Large intestine (tissue), 3 donors: ENCODE measurements at regions not wholly inside any gene's neighbourhood (a gene's known extent, or its start where the extent isn't known, plus 50 kb on each side); places are given as distances from the start of the nearest gene placed in this dataset.
"Not testable (repeated sequence)": the region's sequence is repeated elsewhere in the genome, so short reads cannot be mapped to it uniquely, and the experiment has no call there.

ENCODE experiments used
- DNase-seq, 2 donors: peaks; one replicate each; pipeline versions ENCODE4 v3.0.0 to v3.0.0-alpha.2; 2013
- H3K27ac ChIP-seq: one replicate; pipeline ENCODE4 v1.5.1; 2013; ENCODE audit warnings: low read length
- H3K27me3 ChIP-seq: 2 replicates; pipeline ENCODE4 v1.6.1; 2013; ENCODE audit warnings: low read length; ENCODE audit not compliant: control insufficient read depth, insufficient read depth
- H3K36me3 ChIP-seq: 2 replicates; pipeline ENCODE4 v1.6.1; 2013; ENCODE audit warnings: low read length; ENCODE audit not compliant: control insufficient read depth, insufficient read depth
- H3K4me1 ChIP-seq: one replicate; pipeline ENCODE4 v1.6.1; 2013; ENCODE audit warnings: low read length; ENCODE audit not compliant: control insufficient read depth, insufficient read depth
- H3K4me3 ChIP-seq: one replicate; pipeline ENCODE4 v1.5.1; 2013; ENCODE audit warnings: low read length
- H3K9me3 ChIP-seq: one replicate; pipeline ENCODE4 v1.6.1; 2013; ENCODE audit warnings: mild to moderate bottlenecking, low read depth, low read length, moderate library complexity; ENCODE audit not compliant: control insufficient read depth
- WGBS: methylation state at CpG from one replicate; pipeline ENCODE4 v1.1.5; 2013; ENCODE audit warnings: low lambda C conversion rate; ENCODE audit not compliant: insufficient coverage; 5-methylcytosine and 5-hydroxymethylcytosine counted together

DNA sequence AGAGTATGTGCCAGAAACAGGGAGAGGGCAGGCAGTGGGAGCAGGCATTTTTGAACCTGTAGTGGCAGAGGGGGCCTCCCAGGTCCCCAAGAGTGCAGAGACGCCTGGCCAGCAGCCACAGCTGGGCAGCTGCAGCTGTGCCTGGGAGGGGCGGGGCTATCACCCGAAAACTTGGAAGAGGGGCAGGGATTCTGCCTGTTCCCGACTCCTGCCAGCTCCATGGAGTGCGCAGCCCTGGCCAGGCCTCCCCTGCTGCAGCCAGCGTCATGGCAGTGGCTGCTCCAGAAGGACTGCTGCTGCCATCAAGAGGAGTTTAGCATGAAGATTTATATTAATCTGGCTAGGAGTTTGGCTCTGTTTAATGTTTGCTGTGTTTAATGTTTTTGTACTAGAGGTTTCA, 532.1 kb upstream of the PITX2 start:
- Histone ChIP-seq H3K4me3 (no peak overlapping the region), H3K27ac (no peak overlapping the region), H3K9me3 (peaks cover 12% of the 10 kb centered on the region), H3K36me3 (no peaks in the 10 kb centered on the region), H3K4me1 (no peaks in the 10 kb centered on the region), H3K27me3 (no peaks in the 10 kb centered on the region)
- WGBS = no CpG with 5 or more reads among the region's 6 CpGs
- DNase-seq = no peak

DNA sequence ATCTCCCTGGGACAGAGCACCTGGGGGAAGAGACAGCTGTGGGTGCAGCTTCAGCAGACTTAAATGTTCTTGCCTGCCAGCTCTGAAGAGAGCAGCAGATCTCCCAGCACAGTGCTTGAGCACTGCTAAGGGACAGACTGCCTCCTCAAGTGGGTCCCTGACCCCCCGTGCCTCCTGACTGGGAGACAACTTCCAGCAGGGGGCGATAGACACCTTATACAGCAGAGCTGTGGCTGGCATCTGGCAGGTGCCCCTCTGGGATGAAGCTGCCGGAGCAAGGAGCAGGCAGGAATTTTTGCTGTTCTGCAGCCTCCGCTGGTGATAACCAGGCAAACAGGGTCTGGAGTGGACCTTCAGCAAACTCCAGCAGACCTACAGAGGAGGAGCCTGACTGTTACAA, 541.7 kb upstream of the PITX2 start:
- no CpG with 5 or more reads among the region's 4 CpGs for WGBS

DNA sequence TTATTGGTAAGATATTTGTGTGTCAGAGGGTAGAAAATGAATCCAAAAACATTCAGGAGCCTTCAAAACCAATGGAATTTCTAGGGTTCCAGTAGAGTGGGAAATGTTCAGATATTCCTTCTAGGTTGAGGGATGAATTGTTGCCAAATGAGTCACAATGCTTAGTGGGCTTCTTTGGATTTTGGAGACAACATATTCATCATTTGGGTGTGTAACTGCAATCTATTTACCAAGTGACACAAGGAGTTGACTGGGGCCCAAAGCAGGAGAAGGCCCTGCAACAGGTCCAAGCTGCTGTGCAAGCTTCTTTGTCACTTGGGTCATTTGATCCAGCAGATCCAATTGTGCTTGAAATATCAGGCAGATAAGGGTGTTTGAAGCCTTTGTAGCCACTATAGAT, 551.5 kb upstream of the PITX2 start:
- H3K4me3 ChIP-seq = no peak overlapping the region
- H3K9me3 ChIP-seq = no peaks in the 10 kb centered on the region
- no peaks in the 10 kb centered on the region for H3K4me1 ChIP-seq
- DNase-seq = no peak
- no peaks in the 10 kb centered on the region for H3K27me3 ChIP-seq
- no peaks in the 10 kb centered on the region for H3K36me3 ChIP-seq
- no peak overlapping the region for H3K27ac ChIP-seq

More for the DNA sequence above, 541.7 kb upstream of the PITX2 start:
- not testable (repeated sequence) for H3K4me3 ChIP-seq, H3K9me3 ChIP-seq, H3K27ac ChIP-seq, H3K4me1 ChIP-seq, H3K36me3 ChIP-seq, DNase-seq, H3K27me3 ChIP-seq

DNA sequence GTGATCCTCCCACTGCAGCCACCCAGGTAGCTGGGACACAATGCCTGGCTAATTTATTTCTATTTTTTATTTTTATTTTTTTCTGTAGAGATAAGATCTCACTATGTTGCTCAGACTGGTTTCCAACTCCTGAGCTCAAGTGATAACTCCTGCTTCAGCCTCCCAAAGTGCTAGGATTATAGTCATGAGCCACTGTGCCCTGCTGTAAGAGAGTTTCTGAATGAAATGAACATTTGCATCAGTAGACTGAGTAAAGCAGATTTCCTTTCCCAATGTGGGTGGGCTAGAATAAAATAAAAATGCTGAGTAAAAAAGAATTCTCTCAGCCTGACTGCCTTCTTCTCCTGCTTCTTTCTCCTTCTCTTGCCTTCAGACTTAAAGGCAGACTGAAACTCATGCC, 555.4 kb upstream of the PITX2 start:
- no peak overlapping the region for H3K4me3 ChIP-seq
- DNase-seq = no peak
- H3K27ac ChIP-seq = no peak overlapping the region
- H3K4me1 ChIP-seq = no peaks in the 10 kb centered on the region
- H3K36me3 ChIP-seq = no peaks in the 10 kb centered on the region
- no peaks in the 10 kb centered on the region for H3K9me3 ChIP-seq
- no peaks in the 10 kb centered on the region for H3K27me3 ChIP-seq

DNA sequence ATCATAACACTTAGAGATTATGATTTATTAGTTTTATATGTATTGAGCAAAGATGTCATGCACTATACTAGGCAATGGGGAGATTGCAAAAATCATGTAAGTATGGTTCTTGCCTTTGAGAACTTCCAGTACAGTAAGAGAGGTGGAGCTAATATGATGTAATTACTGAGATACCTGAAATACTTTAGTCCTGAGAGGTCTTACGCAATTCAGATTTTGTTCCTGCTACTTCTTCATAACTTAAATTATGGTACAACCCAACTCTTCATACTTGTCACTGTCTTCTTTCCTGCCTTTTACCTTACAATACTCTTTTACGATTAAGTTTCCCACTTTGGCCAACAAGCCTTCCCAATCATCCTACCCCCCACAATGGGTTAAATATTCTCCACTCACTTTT, 564.2 kb upstream of the PITX2 start:
- Histone ChIP-seq H3K9me3 (no peaks in the 10 kb centered on the region), H3K27me3 (no peaks in the 10 kb centered on the region), H3K36me3 (no peaks in the 10 kb centered on the region), H3K4me3 (no peak overlapping the region), H3K27ac (no peak overlapping the region), H3K4me1 (no peaks in the 10 kb centered on the region)
- no peak for DNase-seq
- WGBS = 93% methylated on average over 2 of the region's 2 CpGs

DNA sequence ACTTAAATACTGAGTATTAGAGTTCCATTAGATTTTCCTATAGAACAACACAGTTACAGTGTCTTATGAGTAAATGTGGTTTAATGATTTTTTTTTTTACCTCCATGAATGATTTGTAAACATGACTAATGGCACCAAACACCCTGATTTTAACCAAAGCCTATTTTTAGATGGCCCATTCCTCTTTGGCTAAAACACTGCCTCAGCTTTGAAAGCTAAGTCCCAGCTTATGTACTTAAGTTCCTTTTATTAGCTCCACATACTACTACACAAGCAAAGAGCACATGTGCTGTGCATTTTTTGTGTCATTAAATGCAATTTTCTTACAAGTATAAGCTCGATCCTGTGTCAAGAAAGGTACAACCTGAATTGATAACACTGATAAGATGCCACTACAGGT, 575.6 kb upstream of the PITX2 start:
- Histone ChIP-seq H3K9me3 (no peaks in the 10 kb centered on the region), H3K36me3 (no peaks in the 10 kb centered on the region), H3K4me3 (no peak overlapping the region), H3K27me3 (no peaks in the 10 kb centered on the region), H3K4me1 (no peaks in the 10 kb centered on the region), H3K27ac (no peak overlapping the region)
- DNase-seq = no peak
- 80% methylated on average over 1 of the region's 1 CpG for WGBS

DNA sequence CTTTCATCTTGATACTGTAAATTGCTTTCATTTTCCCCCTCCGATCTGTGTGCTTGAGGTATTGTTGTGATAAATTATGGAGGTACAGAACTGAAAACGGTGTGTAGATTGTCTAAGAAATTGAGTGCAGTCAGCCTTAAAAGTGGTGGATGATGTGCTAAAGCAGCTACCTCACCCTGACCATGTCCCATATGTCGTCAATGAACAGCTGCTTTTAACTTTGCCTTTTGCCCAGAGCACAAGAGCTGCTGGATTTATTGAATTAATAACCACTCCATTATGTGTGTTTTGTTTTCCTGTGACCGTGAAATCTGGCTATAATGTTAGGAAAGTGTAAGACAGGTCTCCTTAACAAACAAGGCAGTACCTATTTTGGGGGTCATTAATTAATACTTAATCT, 581.9 kb upstream of the PITX2 start:
- no peak for DNase-seq
- H3K36me3 ChIP-seq = no peaks in the 10 kb centered on the region
- H3K4me1 ChIP-seq = no peaks in the 10 kb centered on the region
- no peaks in the 10 kb centered on the region for H3K9me3 ChIP-seq
- H3K27me3 ChIP-seq = no peaks in the 10 kb centered on the region
- H3K27ac ChIP-seq = no peak overlapping the region
- H3K4me3 ChIP-seq = no peak overlapping the region
- WGBS = no CpG with 5 or more reads among the region's 4 CpGs

DNA sequence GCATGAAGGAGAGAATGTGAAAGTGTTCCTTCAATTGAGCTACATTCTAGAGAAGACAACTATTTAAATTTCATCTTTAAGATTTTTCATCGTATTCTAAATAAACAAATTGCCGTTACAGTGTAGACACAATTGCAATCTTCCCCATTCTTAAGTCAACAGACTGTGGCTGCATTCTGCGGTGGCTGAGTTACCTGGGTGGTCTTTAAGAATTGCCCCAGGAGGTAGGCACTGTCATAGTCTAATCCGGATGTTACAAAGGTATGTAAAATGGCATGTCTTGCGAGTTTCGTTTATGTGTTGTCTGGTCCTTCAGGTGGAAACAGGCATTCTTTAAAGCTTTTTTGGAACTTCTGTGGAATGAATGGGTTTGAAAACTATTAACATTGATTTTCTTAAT, 586.1 kb upstream of the PITX2 start:
- DNase-seq = no peak
- Histone ChIP-seq H3K27me3 (no peaks in the 10 kb centered on the region), H3K27ac (no peak overlapping the region), H3K36me3 (no peaks in the 10 kb centered on the region), H3K9me3 (no peaks in the 10 kb centered on the region), H3K4me1 (no peaks in the 10 kb centered on the region), H3K4me3 (no peak overlapping the region)
- WGBS = 85% methylated on average over 2 of the region's 6 CpGs

DNA sequence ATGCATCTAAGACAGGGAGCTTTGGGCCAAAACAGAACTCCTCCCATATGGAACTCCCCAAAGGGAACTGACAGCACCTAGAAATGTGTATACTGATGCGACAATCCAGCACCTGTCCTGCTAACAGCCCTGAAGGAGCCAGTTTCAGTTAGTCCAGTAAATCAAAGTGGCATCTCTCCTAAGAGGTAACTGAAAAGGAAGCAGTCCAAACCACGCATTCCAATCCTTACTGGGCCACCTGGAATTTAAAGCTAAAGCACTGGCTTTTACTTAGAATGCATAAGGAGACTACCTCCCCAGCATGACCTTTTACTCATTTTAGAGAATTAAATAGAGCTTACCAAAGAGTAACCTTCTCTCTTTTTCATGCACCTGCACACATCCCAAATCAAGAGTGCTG, 586.8 kb upstream of the PITX2 start:
- no peak for DNase-seq
- no peak overlapping the region for H3K27ac ChIP-seq
- no peaks in the 10 kb centered on the region for H3K27me3 ChIP-seq
- no peak overlapping the region for H3K4me3 ChIP-seq
- no peaks in the 10 kb centered on the region for H3K36me3 ChIP-seq
- no peaks in the 10 kb centered on the region for H3K4me1 ChIP-seq
- WGBS = 67% methylated on average over 1 of the region's 2 CpGs
- H3K9me3 ChIP-seq = no peaks in the 10 kb centered on the region

DNA sequence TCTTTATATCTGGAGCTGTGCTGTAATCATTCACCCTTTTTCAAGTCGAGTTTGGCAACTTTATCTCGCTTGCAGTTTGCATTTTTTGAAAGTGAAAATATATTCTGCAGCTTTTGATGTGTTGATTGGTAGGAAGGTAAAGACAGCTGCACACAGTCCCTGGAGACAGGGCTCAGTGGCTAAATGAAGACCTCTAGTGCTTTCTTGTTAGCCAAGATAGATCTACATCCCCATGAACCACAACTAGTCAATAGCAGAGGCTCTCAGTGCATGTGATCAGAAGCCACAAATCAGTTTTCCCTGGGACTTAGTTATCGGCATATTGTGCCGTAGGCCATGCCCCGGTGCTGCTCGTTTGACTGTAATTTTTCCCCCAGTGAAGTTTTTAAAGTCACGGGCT, 587.7 kb upstream of the PITX2 start:
- DNase-seq = no peak
- Histone ChIP-seq H3K27me3 (no peaks in the 10 kb centered on the region), H3K36me3 (no peaks in the 10 kb centered on the region), H3K9me3 (no peaks in the 10 kb centered on the region), H3K27ac (no peak overlapping the region), H3K4me3 (no peak overlapping the region), H3K4me1 (no peaks in the 10 kb centered on the region)
- no CpG with 5 or more reads among the region's 7 CpGs for WGBS

DNA sequence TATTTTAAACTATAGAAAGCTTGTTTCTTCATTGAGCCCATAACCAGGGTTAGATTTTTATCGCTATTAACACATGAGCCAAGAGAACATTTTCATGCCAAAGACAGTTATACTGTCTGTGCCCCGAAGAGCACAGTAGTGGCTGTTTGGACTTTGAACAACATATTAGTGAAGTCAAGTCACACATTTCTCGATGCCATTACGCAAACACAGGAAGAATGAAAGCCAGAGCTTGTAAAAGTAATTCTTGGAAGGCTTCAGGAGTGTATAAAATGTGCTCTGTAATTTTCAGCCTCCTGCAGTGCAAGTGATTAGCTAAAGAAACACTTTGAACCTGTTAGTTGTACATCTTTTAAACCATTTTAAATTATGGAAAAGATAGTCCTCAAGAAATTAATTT, 590.7 kb upstream of the PITX2 start:
- H3K4me3 ChIP-seq = no peak overlapping the region
- WGBS = no CpG with 5 or more reads among the region's 4 CpGs
- H3K27me3 ChIP-seq = no peaks in the 10 kb centered on the region
- H3K4me1 ChIP-seq = no peaks in the 10 kb centered on the region
- no peak for DNase-seq
- no peaks in the 10 kb centered on the region for H3K9me3 ChIP-seq
- H3K36me3 ChIP-seq = no peaks in the 10 kb centered on the region
- H3K27ac ChIP-seq = no peak overlapping the region
